Glomerular visceral epithelial cell (primary cell): ENCODE measurements at regions not wholly inside any gene's neighbourhood (a gene's known extent, or its start where the extent isn't known, plus 50 kb on each side); places are given as distances from the start of the nearest gene placed in this dataset.

Experiments used
- DNase-seq: peaks from one replicate; pipeline ENCODE4 v3.0.0-alpha.2; 2016; ENCODE audit errors: extremely low spot score

DNA sequence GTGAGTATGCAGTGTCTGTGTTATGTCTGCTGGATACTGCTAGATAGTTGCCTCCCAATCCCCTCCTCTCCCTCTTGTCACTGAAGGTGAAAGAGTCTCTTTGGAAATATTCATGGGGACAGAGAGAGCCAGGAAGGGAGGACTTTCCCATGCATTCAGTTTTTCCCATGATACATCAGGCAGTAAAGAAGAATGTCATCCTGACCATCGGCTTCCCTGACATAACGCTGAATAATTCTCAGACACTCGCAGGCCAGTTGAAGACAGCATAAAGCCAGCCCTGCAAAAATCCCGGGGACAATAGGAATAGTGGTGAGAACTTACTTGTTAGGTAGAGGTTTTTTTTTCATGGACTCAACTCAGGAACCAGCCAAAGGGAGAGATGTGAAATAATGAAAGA is 58.1 kb downstream of the KLF4 start:
- no peak for DNase-seq

GRCh38 chr9:107430071-107430470 is 59.5 kb downstream of the KLF4 start:
- no peak for DNase-seq

GRCh38 chr9:107426126-107426525 is 63.4 kb downstream of the KLF4 start:
- no peak for DNase-seq

- peak; percentile 60 for DNase-seq
Observed at GRCh38 chr9:107425101-107426025, 64.2 kb downstream of the KLF4 start.

GRCh38 chr9:107423540-107423939 is 66.0 kb downstream of the KLF4 start:
- DNase-seq = no peak

- DNase-seq = peak; percentile 64
Observed at GRCh38 chr9:107422189-107423185, 67.1 kb downstream of the KLF4 start.

DNA sequence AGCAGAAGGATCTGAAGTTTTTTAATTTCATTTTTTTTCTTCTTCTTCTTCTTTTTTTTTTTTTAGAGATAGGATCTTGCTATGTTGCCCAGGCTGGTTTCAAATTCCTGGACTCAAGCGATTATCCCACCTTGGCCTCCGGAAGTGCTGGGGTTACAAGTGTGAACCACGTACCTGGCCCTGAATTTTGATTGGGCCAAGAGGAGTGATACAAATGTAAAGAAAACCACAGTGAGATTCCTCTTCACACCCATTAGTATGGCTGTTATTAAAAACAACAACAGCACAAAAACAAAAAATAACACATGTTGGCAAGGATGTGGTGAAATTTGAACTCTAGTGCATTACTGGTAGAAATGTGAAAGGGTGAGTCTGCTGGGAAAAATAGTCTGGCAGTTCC is 79.1 kb downstream of the KLF4 start:
- no peak for DNase-seq

- DNase-seq = no peak
Observed at GRCh38 chr9:107409581-107410389, 79.8 kb downstream of the KLF4 start.

DNA sequence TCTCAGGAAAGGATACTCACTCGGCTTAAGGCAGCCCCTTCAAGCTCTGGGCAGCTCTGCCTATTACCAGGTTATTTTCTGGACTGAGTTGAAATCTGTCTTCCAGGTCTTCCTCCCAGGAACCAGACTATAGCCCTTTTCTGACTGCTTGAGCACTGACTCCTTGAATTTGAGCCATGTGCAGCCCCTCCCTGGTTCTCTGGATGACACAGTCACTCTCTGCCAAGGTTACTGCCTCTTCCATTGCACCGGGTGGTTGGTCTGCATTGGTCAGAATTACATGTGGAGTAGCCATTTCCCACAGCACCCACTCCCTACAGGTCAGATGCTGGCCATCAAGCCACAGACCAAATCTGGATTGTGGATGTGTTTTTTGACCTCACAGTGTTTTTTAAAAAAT is 81.9 kb downstream of the KLF4 start:
- no peak for DNase-seq

GRCh38 chr9:107405511-107405910 is 84.1 kb downstream of the KLF4 start:
- no peak for DNase-seq

DNA sequence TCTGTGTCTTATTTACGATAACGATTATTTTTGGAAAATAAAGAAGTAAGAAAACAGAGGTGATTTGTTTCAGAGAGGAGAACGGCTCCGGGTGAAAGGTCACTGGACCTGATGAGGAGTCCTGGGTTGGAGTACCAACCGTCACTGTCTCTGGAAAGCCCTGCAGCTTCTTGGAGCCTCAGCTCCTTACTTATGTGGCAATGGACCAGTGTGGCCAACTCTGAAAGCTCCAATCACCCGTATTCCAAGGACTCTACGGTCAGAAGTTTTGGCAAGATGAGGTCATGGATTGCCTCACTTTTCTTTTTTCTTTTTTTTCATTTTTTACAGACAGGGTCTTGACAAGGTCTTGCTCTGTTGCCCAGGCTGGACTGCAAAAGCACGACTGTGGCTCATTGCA is 84.8 kb downstream of the KLF4 start:
- DNase-seq = no peak

GRCh38 chr9:107404161-107404560 is 85.4 kb downstream of the KLF4 start:
- DNase-seq = no peak

- no peak for DNase-seq
Observed at GRCh38 chr9:107397076-107398044, 92.2 kb downstream of the KLF4 start.

DNA sequence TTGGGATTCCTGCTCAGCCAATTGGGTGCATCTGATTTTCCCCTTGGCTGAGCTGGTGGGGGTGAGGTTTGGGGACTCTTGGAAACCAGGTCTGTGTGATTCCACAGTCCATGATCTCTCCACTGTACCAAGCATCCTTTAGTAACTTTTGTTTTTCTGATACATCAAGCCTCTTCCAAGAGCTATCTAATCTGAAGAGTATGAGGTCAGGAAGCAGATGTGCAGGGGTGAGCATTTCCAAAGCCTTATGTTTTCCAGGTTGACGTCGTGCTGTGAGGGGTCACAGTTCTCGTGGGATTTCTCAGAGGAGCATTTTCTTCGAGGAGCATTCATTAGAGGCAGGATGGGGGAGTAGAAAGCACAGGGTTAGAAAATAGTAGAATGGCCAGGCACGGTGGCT is 95.3 kb downstream of the KLF4 start:
- DNase-seq = no peak

DNA sequence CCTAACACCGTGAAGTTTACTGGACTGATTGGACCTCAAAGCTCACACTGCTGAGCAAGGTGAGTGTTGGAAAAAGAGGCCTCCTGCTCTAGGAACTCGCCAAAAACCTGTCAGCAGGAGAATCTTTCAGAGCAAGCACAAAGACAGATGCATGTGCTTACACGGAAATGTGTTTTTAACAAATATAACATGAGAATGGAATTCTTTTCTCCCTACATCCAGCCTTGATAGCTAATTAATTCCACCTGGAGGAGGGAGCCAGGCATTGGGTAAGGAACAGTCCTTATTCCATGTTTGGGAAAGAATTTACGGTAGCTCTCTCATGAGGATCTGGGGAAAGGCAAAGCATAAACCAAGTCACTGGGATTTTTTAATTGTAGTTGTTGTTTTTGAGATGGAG is 98.8 kb downstream of the KLF4 start:
- DNase-seq = no peak

- DNase-seq = no peak
Observed at GRCh38 chr9:107390279-107390678, 99.3 kb downstream of the KLF4 start.

DNA sequence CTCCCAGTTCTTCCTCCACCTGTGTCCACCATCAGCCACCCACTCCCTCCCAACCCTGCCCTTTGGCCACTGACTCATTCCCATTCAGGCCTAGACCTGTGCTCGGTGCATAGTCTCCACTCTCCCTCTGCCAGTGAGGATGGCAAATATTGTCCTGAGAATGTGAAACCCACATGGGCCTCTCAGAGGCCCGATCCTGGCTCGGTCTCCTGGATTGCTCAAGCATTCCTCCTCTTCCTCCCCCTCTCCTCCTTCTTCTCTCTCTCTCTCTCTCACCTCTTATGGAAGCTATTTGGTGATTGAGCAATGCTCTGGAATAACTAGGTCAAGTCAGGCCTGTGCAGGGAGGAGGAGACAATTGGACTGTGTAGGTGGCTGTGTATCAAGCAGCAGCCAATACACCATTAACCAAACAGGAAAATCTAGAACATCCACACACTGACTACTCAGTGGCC is 99.9 kb downstream of the KLF4 start:
- DNase-seq = peak; percentile 9

GRCh38 chr9:107388890-107389289 is 100.7 kb downstream of the KLF4 start:
- DNase-seq = no peak

GRCh38 chr9:107387409-107387808 is 102.2 kb downstream of the KLF4 start:
- no peak for DNase-seq

- DNase-seq = no peak
Observed at GRCh38 chr9:107386396-107386795, 103.2 kb downstream of the KLF4 start.
